NB4 (cell line): ENCODE measurements at regions not wholly inside any gene's neighbourhood (a gene's known extent, or its start where the extent isn't known, plus 50 kb on each side); places are given as distances from the start of the nearest gene placed in this dataset.

ENCODE experiments used
- CTCF ChIP-seq: IDR thresholded peaks from one replicate; pipeline ENCODE4 v1.5.1; 2012; ENCODE audit warnings: low read depth, low read length
- MAX ChIP-seq: IDR thresholded peaks from 2 replicates; pipeline ENCODE4 v1.6.1; 2011; ENCODE audit warnings: low read depth, low read length
- MYC ChIP-seq: IDR thresholded peaks from 2 replicates; pipeline ENCODE4 v1.6.1; 2011; ENCODE audit warnings: low read depth, low read length
- POLR2A ChIP-seq: IDR thresholded peaks from 2 replicates; pipeline ENCODE4 v1.6.1; 2011; ENCODE audit warnings: mild to moderate bottlenecking; ENCODE audit not compliant: insufficient read length; ENCODE audit errors: extremely low read depth

- no peak for TF ChIP-seq CTCF
- no peak for TF ChIP-seq POLR2A
- TF ChIP-seq MYC = no peak
- no peak for TF ChIP-seq MAX
These were observed 386.0 kb upstream of the GRIN3A start for GRCh38 chr9:102124465-102124864.
